ENCODE measurements at regions not wholly inside any gene's neighbourhood (a gene's known extent, or its start where the extent isn't known, plus 50 kb on each side); places are given as distances from the start of the nearest gene placed in this dataset.

GRCh38 chr12:28610401-28611114 lies 420.3 kb downstream of the CCDC91 start:
- DNase-seq (ENCODE audit: low read depth) = no peak
- TF ChIP-seq, protein P1, sequence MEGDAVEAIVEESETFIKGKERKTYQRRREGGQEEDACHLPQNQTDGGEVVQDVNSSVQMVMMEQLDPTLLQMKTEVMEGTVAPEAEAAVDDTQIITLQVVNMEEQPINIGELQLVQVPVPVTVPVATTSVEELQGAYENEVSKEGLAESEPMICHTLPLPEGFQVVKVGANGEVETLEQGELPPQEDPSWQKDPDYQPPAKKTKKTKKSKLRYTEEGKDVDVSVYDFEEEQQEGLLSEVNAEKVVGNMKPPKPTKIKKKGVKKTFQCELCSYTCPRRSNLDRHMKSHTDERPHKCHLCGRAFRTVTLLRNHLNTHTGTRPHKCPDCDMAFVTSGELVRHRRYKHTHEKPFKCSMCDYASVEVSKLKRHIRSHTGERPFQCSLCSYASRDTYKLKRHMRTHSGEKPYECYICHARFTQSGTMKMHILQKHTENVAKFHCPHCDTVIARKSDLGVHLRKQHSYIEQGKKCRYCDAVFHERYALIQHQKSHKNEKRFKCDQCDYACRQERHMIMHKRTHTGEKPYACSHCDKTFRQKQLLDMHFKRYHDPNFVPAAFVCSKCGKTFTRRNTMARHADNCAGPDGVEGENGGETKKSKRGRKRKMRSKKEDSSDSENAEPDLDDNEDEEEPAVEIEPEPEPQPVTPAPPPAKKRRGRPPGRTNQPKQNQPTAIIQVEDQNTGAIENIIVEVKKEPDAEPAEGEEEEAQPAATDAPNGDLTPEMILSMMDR (IDR thresholded peaks at IDR 0.05; ENCODE audit: low read depth, low read length, missing control alignments) = no peak
- no peak overlapping the region for H3K4me3 ChIP-seq (ENCODE audit: low read depth, low read length)

GRCh38 chr12:28611115-28611435 lies 420.8 kb downstream of the CCDC91 start:
- no peak for DNase-seq (ENCODE audit: low read depth)
- H3K4me3 ChIP-seq (ENCODE audit: low read depth, low read length) = no peak overlapping the region
- TF ChIP-seq, protein P1 (IDR thresholded peaks at IDR 0.05; ENCODE audit: low read depth, low read length, missing control alignments) = no peak

DNA sequence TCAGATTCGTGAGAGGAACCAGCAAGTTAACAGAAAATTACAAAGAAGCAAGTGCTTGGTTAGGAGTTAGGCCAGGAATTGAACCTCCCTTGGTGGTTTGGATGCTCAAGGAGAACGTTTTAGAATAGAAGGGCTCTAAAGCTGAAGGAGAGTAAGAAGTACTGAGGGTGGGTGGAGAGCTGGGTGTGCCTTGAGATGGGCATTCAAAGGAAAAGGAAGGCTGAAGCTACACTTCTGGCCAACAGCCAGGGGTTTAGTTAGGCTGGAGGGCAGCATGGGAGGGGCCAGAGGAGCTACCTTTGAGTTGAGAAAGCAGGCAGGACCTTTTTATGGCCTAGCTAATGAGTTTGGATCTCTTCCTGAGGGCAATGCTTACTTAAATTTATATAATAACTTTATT lies 421.2 kb downstream of the CCDC91 start:
- TF ChIP-seq, protein P1 (IDR thresholded peaks at IDR 0.05; ENCODE audit: low read depth, low read length, missing control alignments) = no peak
- no peak for DNase-seq (ENCODE audit: low read depth)
- H3K4me3 ChIP-seq (ENCODE audit: low read depth, low read length) = no peak overlapping the region

GRCh38 chr12:28618171-28618570 lies 427.9 kb downstream of the CCDC91 start:
- no peak overlapping the region for H3K4me3 ChIP-seq (ENCODE audit: low read depth, low read length)
- TF ChIP-seq, protein P1 (IDR thresholded peaks at IDR 0.05; ENCODE audit: low read depth, low read length, missing control alignments) = no peak
- DNase-seq (ENCODE audit: low read depth) = no peak

DNA sequence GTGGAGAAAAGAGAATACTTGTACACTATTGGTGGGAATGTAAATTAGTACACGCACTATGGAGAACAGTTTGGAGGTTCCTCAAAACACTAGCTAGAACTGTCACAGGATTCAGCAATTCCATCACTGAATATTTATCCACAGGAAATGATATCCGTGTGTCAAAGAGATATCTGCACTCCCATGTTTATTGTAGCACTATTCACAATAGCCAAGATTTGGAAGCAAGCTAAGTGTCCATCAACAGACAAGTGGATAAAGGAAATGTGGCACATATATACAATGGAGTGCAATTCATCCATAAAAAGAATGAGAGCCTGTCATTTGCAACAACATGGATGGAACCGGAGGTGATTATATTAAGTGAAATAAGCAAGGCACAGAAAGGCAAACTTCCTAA lies 428.5 kb downstream of the CCDC91 start:
- H3K4me3 ChIP-seq (ENCODE audit: low read depth, low read length) = no peak overlapping the region
- DNase-seq (ENCODE audit: low read depth) = no peak
- TF ChIP-seq, protein P1 (IDR thresholded peaks at IDR 0.05; ENCODE audit: low read depth, low read length, missing control alignments) = no peak

DNA sequence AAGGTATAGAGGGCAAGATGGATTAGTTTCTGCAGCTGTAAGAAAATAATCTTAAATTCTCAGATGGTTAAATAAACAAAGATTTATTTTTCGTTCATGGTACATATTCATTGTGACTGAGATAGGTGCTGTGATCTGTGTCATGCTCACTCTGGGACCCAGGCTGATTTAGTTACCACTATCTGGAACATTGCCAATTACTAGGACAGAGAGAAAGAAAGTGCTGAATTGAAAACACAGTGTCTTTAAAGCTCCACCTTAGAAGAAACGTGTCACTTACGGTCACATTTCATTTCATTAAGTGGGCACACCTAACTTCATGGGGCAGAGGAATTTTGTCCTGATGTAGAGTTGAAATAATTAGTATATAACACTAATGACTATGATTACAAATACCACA lies 430.0 kb downstream of the CCDC91 start:
- no peak overlapping the region for H3K4me3 ChIP-seq (ENCODE audit: low read depth, low read length)
- no peak for DNase-seq (ENCODE audit: low read depth)
- TF ChIP-seq, protein P1 (IDR thresholded peaks at IDR 0.05; ENCODE audit: low read depth, low read length, missing control alignments) = no peak

DNA sequence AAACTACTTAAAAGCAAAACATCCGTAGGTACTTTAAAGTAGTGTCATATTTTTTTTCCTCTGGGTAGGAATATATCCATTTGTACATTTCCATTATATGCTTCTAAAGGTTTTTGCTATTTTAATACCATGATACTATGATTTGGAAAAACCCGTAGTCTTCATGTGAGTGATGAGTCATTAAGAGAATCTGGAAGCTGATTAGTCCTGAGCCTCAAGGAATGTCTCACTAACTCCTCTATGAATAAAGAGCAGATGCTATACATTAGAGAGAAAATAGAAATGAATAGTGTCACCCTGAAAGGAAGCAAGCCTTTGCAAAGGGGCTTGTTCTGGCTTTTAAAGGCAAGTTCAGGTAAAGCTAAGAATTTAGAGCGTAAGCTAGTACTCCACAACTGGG lies 432.1 kb downstream of the CCDC91 start:
- TF ChIP-seq, protein P1 (IDR thresholded peaks at IDR 0.05; ENCODE audit: low read depth, low read length, missing control alignments) = no peak

More for the DNA sequence above, 432.1 kb downstream of the CCDC91 start:
- no peak for DNase-seq (ENCODE audit: low read depth)
- no peak overlapping the region for H3K4me3 ChIP-seq (ENCODE audit: low read depth, low read length)

All from GM12864 (cell line).